HG03108 (cell line): ENCODE measurements at regions not wholly inside any gene's neighbourhood (a gene's known extent, or its start where the extent isn't known, plus 50 kb on each side); places are given as distances from the start of the nearest gene placed in this dataset.
"Not testable (repeated sequence)": the region's sequence is repeated elsewhere in the genome, so short reads cannot be mapped to it uniquely, and the experiment has no call there.

Source experiments
- ATAC-seq: cut with Tn5 transposase; IDR thresholded peaks from one replicate; pipeline ENCODE4 v1.9.1; 2021; ENCODE audit warnings: moderate library complexity; ENCODE audit not compliant: unreplicated experiment

DNA sequence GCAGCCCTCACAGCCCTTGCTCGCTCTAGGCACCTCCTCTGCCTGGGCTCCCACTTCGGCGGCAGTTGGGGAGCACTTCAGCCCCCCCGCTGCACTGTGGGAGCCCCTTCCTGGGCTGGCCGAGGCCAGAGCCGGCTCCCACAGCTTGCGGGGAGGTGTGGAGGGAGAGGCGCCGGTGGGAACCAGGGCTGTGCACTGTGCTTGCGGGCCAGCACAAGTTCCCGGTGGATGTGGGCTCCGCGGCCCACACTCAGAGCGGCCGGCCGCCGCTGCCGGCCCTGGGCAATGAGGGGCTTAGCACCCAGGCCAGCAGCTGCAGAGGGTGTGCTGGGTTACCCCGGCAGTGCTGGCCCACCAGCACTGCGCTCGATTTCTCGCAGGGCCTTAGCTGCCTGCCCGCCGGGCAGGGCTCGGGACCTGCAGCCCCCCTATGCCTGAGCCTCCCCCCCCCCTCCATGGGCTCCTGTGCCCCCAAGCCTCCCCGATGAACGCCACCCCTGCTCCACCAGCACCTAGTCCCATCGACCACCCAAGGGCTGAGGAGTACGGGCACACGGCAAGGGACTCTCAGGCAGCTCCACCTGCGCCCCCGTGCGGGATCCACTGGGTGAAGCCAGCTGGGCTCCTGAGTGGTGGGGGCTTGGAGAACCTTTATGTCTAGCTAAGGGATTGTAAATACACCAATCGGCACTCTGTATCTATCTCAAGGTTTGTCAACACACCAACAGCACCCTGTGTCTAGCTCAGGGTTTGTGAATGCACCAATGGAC lies 224.8 kb downstream of the ZNF608 start:
- ATAC-seq: no peak

DNA sequence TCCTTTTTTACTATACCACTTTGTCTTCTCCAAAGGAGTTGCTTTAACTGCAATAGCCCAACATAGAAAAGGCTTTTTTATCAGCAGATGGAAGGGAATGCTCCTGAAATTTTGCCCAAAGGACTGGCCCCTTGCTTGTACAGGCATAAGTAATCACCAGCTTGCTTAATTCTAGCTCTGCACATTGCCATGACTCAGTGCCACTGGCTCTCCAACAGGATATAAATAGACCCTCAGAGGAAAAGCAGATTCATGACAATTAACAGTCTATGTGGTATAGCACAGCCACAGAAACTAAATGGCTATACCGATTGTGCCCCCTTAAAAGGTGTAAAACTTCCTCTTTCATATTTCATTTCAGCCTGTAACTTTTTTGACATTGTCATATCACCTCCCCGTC lies 227.0 kb downstream of the ZNF608 start:
- ATAC-seq: peak; percentile 85

DNA sequence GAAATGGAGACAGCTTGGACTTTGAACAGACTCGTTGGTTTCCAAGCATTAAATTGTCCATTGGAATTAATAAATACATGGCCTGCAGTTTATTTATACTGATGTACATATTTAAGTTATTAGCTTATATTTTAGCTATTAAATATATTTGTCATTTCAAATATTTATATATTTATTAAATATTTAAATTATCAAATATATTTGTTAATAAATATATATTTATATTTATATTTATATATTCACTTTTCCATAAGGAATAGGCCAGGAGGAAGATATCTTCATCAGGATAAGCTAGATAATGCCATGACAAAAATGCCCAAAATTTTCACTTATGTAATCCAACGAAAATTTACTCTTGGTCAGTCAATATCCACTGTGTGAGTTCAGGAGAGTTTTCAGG lies 229.9 kb downstream of the ZNF608 start:
- ATAC-seq: no peak

DNA sequence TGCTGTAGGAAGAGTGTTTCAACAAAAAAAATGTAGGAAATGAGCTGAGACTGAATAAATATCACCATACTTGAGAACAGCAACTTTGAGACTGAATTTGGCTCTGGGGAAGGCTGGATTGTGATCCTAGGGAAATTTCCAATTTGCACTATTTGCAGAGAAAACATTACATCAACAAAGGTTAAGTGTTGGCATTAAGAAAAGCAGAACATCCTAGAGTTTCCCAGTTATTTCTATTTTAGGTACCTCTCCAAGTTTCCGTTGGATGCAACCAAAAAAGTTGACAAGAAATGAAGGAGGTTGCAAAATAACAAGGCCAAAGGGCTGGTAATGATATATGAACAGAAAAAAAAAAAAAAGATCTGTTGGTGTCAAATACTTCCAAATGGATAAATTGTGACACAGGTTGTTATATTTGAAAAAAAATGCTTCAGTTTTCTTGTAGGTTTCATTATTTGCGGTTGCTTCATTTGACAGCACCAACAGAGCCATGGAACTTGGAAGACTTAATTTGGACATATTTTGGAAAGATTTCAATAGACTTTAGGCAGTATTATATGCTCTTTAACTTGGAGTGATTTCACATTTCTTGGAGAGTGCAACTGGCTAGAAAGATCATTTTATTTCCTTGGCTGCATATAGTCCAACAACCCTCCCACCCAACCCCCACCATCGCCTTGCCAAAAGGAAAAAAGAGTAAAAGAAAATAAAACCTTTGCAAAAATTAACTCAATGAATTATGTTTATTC lies 230.8 kb downstream of the ZNF608 start:
- ATAC-seq: no peak

DNA sequence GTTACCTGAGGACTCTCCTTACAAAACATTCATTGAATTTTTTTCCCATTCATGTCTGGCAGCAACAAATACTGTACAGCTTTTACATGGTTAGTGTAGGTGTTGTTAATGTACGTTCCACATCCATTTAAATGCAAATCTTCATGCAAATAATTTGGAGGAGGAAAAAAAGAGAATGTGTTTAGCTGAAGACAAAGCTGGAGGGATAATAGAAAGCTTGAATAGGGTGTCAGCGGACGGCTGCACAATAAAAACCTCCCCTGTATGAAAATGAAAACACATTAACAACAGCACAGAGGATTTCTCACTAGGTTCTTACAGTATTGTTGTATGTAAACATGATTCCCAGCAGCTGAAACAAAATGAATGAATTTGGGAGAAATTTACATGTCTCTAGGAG lies 231.5 kb downstream of the ZNF608 start:
- ATAC-seq: no peak

DNA sequence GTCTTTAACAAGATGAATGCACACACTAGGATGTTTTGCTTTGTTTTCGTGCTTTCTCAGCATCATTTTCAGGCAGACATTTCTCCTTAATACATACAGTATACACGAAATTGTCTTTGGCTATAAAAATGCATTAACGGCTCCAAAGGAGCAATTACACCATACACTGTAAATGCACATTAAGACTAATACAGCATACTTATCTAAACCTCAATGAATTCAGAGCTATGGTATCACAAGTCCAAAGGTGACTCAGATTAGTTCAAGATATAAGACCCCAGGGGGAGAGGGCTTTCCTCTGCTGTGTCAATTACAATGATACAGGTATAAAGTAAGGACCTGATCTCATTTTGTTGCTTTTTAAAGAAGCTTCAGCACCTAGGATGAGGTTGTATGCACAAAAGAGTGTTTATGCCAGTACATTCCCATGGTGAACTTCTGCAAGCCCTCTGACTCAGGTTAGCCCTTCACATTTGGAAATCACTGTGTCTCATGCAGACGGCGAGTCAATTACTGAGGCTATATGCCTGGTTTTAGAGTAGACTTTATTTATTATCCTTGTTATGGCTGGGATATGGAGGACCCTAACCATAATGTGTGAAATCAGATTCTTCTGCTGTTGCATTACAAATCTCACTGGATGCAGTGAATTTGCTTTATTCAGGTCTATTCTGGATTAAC lies 233.3 kb downstream of the ZNF608 start:
- no peak for ATAC-seq

DNA sequence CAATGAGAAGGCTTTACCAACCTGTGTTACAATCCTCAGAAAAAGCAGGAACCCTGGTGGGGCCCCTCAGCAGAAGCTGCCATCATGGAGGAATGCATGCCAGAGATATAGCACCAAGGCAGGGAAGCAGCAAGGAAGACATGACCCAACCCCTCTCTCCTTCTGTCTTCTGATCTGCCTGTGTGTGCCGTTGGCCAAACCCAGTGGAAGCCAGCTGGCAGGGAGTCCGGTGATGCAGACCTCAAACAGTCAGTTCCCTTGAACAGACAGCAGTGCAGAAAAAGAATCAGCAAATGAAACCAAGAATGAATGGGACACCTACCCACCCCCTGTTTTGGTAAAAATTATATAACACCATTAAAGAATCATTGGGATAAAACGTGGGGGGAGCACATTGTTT lies 234.2 kb downstream of the ZNF608 start:
- no peak for ATAC-seq

DNA sequence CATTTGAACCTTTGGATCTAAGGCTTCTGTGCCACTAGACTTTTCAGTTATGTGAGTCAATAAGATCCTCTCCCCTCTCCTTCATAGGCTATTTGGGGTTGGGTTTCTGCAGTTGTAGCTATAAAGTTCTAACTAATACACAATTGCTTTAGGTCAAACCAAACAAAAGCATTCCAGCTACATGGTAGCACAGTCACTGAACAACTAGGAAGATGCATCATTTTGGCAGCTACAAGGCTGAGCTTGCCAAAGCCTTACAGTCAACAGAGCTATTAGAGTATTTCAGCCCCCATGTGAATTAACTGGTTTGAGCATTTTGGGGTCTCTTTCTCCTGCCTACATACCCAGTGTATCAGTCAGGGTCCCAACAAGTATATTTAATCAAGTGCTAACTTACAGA lies 234.6 kb downstream of the ZNF608 start:
- no peak for ATAC-seq

DNA sequence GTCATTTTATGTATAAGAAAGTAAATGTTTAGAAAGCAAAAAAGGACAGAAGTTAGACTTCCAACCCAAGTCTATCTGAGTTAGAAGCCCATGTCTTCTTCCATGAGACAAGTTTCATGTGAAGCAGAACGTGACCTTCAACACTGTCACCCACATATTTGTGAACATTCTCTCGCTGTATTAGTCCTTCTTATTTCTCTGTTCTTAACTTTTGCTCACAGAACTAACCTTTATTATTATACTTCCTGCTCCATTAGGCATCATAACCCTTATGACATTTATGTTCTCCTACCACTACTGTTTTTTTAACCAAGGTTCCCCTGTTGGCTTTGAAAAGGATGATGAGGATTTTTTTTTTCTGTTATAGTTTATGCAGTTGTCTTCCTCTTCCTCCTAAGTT lies 238.8 kb downstream of the ZNF608 start:
- no peak for ATAC-seq

DNA sequence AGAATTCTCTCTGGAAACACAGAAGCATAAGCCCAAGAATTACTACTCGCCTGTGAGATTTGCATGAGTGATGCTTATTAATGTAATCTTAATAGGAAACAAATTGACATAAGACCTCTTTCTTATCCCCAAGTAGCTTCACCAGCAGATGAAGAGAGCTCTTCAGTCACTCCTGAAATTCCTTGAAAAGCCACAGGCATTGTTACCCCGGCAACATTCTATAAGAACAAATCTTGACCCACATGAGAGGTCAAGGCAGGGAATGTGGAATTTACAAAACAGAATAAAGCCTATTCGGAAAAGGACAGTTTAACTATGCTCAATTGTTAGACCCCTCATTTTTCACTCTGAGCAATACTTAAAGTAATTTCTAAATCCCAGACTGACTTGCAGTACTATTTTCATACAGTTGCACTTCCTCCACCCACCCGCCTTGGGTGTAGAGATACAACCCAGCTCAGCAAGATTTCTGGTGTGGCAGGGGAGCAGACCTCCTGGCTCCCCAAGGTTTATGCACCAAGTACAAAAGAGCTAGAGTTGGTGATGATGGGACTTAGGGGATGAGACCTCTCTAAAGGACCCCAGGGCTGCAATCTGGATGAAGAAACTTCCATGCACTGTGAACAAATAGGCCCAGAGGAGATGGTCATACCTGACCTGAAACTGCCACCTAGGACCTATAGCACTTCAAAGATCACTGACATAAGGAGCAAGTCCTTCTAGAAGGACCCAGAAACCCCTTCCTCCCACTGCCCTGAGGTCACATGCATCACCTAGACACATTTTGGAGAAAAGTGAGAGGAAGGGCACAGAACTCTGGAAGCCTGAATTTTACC lies 242.1 kb downstream of the ZNF608 start:
- ATAC-seq: peak; percentile 94

DNA sequence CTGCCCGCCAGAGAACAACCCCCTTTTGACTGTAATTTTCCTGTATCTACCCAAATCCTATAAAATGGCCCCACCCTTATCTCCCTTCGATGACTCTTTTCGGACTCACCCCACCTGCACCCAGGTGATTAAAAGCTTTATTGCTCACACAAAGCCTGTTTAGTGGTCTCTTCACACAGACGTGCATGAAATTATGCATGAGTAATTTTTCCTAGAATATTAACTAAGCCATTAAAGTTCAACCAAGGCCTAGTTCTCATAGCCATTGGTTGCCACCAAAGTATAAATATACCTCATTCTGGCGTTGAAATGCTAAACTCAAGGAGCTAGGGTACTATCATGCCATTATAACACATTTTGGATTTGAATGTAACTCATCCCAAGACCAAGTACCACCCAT lies 243.9 kb downstream of the ZNF608 start:
- no peak for ATAC-seq

DNA sequence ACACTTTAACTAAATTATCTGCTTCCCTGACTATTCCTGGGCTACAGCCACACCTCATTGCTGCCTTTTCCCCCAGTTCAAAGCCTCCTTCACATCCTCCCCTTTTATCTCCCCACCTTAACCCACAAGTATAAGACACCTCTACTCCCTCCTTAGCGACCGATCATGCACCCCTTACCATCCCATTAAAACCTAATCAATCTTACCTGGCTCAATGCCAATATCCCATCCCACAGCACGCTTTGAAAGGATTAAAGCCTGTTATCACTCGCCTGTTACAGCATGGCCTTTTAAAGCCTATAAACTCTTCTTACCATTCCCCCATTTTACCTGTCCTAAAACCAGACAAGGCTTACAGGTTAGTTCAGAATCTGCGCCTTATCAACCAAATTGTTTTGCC lies 246.6 kb downstream of the ZNF608 start:
- ATAC-seq: not testable (repeated sequence)

DNA sequence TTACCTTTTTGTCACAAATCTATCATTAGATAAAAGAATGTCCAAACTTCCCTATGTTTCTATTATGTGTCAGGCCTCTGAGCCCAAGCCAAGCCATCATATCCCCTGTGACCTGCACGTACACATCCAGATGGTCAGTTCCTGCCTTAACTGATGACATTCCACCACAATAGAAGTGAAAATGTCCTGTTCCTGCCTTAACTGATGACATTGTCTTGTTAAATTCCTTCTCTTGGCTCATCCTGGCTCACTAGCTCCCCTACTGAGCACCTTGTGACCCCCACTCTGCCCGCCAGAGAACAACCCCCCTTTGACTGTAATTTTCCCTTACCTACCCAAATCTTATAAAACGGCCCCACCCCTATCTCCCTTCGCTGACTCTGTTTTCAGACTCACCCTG lies 249.5 kb downstream of the ZNF608 start:
- not testable (repeated sequence) for ATAC-seq

DNA sequence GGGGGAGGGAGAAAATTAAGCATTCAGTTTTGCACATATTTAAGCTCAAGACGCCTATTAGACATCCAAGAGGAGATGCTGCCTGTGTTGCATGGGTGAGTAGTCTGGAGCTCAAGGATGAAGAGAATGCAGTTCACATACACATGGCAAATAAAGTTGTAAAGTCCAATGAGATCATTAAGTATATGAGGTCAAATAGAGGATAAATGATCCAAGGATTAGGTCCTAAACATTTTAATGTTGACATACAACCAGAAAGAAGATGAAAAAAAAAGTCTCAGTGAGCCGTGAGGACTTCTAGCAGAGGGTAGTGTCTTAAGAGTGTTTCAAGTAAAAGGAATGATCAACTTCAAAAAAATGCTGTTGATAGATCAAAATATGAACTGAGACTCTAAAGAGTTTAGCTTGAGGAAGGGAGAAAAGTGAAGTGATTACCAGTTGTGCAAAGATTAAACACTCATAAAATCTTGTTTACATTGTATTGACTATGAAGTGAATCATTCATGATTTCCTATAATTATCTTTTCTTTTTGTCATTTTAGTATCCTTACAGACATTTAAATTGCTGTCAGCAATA lies 251.8 kb downstream of the ZNF608 start:
- no peak for ATAC-seq

DNA sequence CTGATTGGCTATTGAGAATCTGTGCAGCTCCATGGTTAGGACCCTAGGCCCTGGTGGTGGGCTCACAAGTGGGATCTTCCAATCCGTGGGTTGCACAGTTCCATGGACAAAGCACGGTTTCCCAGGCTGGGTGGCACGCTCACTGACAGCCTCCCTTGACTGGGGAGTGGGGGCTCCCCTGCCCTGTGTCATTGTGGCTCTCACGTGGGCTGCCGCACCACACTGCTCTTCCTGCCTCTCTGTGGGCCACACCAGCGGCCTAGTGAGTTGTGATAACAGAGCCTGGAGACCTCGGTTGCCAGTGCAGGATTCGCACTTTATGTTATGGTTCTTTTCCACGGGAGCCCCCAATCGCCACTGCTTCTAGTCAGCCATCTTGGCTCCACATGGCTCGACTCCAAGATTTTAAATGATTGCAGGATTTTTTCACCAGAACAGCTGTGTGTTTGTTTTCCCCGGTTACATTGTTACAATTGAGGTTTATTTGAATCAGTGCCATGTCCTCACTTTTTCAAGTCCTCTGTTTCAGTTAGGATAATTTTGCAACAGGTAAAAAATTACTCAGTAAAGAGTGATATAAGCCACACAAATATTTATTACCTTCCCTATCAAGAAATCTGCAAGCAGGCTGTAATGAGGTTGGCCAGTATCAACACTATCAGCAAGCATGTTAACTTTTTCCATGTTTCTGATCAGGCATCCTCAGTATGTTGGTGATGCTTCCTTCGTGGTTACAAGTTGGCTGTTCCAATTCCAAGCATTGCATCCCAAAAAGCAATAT lies 253.8 kb downstream of the ZNF608 start:
- ATAC-seq: no peak

DNA sequence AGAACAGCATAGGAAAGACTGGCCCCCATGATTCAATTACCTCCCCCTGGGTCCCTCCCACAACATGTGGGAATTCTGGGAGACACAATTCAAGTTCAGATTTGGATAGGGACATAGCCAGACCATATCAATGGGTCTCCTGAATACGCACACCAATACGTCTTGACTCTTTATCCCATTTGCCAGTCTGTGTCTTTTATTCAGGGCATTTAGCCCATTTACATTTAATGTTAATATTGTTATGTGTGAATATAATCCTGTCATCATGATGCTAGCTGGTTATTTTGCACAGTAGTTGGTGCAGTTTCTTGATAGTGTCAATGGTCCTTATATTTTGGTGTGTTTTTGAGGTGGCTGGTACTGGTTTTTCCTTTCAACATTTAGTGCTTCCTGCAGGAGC lies 256.1 kb downstream of the ZNF608 start:
- ATAC-seq: not testable (repeated sequence)

DNA sequence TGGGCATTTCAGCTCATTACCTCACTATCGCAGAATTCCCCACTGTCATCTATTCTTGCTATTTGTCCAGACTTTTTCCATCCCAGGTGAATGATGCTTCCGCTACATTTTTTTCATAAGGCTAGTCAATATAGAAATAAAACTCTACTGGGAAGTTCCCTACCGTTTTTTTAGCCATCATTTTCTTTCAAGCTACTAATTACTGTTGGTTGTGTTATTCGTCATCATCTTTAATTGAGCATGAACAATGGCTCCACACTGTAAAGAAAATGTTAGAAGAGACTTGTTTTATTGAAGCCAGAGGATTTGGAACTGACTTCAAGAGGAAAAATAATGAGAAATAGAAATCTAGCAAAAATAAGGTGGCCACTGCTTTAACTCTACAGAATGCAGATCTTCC lies 265.0 kb downstream of the ZNF608 start:
- ATAC-seq: no peak

DNA sequence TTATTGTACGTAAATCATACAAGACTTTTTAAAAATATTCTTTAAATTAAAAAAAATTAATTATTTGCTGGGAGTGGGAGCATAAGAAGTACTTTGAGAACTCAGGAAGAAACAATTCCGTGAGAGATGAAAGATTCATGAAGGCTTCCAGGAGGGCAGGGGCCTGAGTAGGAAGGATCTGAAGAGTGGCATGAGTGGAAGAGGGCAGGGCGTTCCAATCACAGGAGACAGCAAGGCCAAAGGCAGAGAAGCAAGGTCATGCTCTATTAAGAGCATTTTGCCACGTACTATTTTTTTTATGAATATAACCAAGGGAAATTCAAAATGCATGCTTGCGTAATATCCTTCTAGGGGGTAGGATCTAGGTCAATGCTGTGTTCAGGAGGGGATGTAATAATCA lies 265.5 kb downstream of the ZNF608 start:
- ATAC-seq: no peak

DNA sequence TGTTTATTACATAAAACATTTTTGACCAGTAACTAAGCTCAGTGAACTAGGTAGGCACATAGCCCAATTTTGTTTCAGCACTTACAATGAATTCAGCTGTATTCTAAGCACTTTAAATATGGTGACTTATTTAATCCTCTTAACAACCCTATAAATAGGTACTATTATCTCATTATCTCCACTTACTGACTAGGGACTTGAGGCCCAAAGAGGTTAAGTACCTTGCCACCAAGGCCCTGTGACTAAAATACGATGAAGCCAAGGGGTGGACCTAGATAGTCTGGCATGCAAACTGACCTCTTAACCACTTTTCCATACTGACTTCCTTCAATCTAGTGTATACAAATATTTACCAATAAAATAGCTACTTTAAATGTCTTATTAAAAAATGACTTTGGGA lies 266.4 kb downstream of the ZNF608 start:
- no peak for ATAC-seq

DNA sequence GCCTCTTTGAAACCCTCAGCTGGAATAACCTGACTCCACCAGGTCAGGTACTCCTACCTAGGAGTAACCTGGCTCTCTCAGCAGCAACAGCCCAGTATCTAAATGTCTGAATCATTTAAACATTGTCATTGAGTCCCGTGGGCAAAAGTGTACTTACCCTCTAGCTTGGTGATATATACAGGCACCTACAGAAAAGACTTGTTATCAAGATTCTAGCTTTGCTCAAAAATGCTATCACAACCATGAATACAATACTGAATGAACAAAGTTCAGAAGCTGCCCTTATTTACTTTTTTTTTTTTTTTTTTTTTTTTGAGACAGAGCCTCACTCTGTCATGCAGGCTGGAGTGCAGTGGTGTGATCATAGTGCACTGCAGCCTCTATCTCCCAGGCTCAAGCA lies 268.2 kb downstream of the ZNF608 start:
- ATAC-seq: no peak
